Transverse colon (tissue), 4 donors: ENCODE measurements at regions not wholly inside any gene's neighbourhood (a gene's known extent, or its start where the extent isn't known, plus 50 kb on each side); places are given as distances from the start of the nearest gene placed in this dataset.

Experiments used
- DNase-seq: peaks from one replicate; pipeline ENCODE4 v3.0.0-alpha.2; 2019
- H3K27ac ChIP-seq, 4 donors: fragments of 200-600 bp; sonication (generic); 2 replicates each; pipeline ENCODE4 v1.5.1; 2016 to 2018; ENCODE audit warnings: inconsistent platforms in 4 of 4
- H3K27me3 ChIP-seq: fragments of 200-600 bp; sonication (generic); 2 replicates; pipeline ENCODE4 v1.5.1; 2017; ENCODE audit warnings: inconsistent platforms
- H3K36me3 ChIP-seq, 4 donors: fragments of 200-600 bp; sonication (generic); 2 replicates each; pipeline ENCODE4 v1.5.1; 2017 to 2019; ENCODE audit warnings: inconsistent platforms in 4 of 4
- H3K4me1 ChIP-seq, 4 donors: fragments of 200-600 bp; sonication (generic); 2 replicates each; pipeline ENCODE4 v1.5.1; 2017 to 2020; ENCODE audit warnings: inconsistent platforms in 4 of 4
- H3K4me3 ChIP-seq, 4 donors: fragments of 200-600 bp; sonication (generic); 1 replicate in 1 of 4; 2 replicates in 3 of 4; pipeline versions ENCODE4 v1.5.1 to v1.6.1; 2017 to 2019; ENCODE audit warnings: inconsistent platforms in 4 of 4
- H3K9me3 ChIP-seq, 2 donors: fragments of 200-600 bp; sonication (generic); 2 replicates each; pipeline ENCODE4 v1.5.1; 2017 to 2019; ENCODE audit warnings: inconsistent platforms in 2 of 2
- EP300 ChIP-seq: sonication (generic); formaldehyde crosslinking; IDR thresholded peaks from one replicate; pipeline ENCODE4 v1.6.1; 2017; ENCODE audit warnings: antibody characterized with exemption, low read depth
- POLR2A ChIP-seq: fragments of 450-650 bp; IDR thresholded peaks from one replicate; pipeline ENCODE4 v1.6.1; 2016; ENCODE audit warnings: antibody characterized with exemption, mild to moderate bottlenecking, moderate library complexity
- POLR2AphosphoS5 ChIP-seq, 3 donors: sonication (generic); formaldehyde crosslinking; IDR thresholded peaks; one replicate each; pipeline ENCODE4 v1.6.1; 2016; ENCODE audit warnings: antibody characterized with exemption in 3 of 3
- WGBS, 2 donors: methylation state at CpG; one replicate each; pipeline ENCODE4 v1.1.5; 2018; ENCODE audit warnings: low coverage in 1 of 2; 5-methylcytosine and 5-hydroxymethylcytosine counted together
- in situ Hi-C, 4 donors: fragments of 200-750 bp; cut with MboI; loops; one replicate each; pipeline versions ENCODE4 v1.15.0 to v1.15.1; 2017; ENCODE audit warnings: low sequenced_read_pairs in 3 of 4, low pct_ligation_motif_present in 1 of 4, low pct_unique_long_range_greater_than_20kb in 1 of 4
- intact Hi-C: fragments of 100-400 bp; cut with DNase I; formaldehyde crosslinking; loops from one replicate; pipeline ENCODE4 v1.15.1; 2023; ENCODE audit warnings: low total_unique reads
- TF ChIP-seq, protein P1 (sequence below), 5 experiments: fragments of 200-600 bp in 3 of 5; fragments of 450-650 bp in 2 of 5; sonication (generic) in 3 of 5; IDR thresholded peaks; 1 replicate in 2 of 5; 2 replicates in 3 of 5; pipeline ENCODE4 v1.5.1; 2016 to 2017; ENCODE audit warnings: antibody characterized with exemption in 5 of 5, inconsistent platforms in 3 of 5, mild to moderate bottlenecking in 2 of 5, moderate library complexity in 1 of 5

DNA sequence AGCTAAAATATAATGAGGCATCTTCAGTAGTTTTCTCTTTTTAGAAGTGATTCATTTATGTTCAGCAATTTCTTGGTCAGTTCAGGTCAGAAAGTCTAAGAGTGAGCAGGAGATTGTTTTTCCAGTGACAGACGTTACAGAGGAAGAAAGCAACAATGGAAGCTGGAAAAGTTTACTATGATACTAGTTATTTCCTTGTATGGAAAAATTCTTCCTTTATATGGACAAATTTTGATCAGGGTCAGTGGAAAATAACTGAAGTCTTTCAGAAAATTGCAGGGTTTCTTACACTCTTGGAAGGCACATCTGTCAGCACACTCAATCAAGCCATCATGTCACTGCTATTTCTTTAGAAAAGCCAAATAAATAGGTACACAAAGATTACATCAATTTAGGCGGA is 1120.7 kb downstream of the FAT4 start:
- Histone ChIP-seq H3K9me3 (no peaks in the 10 kb centered on the region), H3K4me1 (no peaks in the 10 kb centered on the region), H3K27me3 (no peaks in the 10 kb centered on the region), H3K27ac (no peak overlapping the region), H3K4me3 (no peak overlapping the region), H3K36me3 (no peaks in the 10 kb centered on the region)
- intact Hi-C loops (no loop called here), in situ Hi-C loops (no loop called here)
- DNase-seq: no peak
- TF ChIP-seq, protein P1, sequence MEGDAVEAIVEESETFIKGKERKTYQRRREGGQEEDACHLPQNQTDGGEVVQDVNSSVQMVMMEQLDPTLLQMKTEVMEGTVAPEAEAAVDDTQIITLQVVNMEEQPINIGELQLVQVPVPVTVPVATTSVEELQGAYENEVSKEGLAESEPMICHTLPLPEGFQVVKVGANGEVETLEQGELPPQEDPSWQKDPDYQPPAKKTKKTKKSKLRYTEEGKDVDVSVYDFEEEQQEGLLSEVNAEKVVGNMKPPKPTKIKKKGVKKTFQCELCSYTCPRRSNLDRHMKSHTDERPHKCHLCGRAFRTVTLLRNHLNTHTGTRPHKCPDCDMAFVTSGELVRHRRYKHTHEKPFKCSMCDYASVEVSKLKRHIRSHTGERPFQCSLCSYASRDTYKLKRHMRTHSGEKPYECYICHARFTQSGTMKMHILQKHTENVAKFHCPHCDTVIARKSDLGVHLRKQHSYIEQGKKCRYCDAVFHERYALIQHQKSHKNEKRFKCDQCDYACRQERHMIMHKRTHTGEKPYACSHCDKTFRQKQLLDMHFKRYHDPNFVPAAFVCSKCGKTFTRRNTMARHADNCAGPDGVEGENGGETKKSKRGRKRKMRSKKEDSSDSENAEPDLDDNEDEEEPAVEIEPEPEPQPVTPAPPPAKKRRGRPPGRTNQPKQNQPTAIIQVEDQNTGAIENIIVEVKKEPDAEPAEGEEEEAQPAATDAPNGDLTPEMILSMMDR (IDR thresholded peaks at IDR 0.05): no peak
- TF ChIP-seq POLR2A (no peak), EP300 (no peak), POLR2AphosphoS5 (IDR thresholded peaks at IDR 0.05) (no peak)
- WGBS, 2 donors: 64 to 67% methylated on average over 2 of the region's 2 CpGs

DNA sequence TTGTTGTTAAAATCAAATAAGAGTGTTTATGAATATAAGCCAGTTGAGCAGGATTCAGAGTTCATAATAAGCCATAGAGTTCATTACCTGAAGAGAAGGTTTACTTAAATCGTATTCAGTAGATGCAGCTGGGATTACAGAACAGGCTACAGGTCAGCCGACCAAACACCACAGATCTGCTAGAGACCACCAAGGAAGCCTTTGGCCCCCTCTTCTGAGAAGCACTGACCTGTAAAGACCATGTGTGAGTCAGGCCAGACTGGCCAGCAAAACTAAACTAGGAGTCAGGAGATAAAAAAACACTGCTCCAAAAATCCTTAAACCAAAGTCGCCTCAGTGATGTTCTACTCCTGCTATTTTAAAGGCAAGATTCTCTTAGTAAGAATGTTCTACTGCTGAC is 1125.5 kb downstream of the FAT4 start:
- Histone ChIP-seq H3K9me3 (no peaks in the 10 kb centered on the region), H3K4me3 (no peak overlapping the region), H3K27me3 (no peaks in the 10 kb centered on the region), H3K36me3 (no peaks in the 10 kb centered on the region), H3K4me1 (no peaks in the 10 kb centered on the region), H3K27ac (no peak overlapping the region)
- intact Hi-C loops (no loop called here), in situ Hi-C loops (no loop called here)
- no peak for TF ChIP-seq POLR2AphosphoS5 (IDR thresholded peaks at IDR 0.05)
- TF ChIP-seq, protein P1 (IDR thresholded peaks at IDR 0.05): no peak
- no peak for TF ChIP-seq EP300
- no peak for TF ChIP-seq POLR2A
- WGBS, 2 donors: 76 to 92% methylated on average over 2 to 3 of the region's 3 CpGs
- DNase-seq: no peak

DNA sequence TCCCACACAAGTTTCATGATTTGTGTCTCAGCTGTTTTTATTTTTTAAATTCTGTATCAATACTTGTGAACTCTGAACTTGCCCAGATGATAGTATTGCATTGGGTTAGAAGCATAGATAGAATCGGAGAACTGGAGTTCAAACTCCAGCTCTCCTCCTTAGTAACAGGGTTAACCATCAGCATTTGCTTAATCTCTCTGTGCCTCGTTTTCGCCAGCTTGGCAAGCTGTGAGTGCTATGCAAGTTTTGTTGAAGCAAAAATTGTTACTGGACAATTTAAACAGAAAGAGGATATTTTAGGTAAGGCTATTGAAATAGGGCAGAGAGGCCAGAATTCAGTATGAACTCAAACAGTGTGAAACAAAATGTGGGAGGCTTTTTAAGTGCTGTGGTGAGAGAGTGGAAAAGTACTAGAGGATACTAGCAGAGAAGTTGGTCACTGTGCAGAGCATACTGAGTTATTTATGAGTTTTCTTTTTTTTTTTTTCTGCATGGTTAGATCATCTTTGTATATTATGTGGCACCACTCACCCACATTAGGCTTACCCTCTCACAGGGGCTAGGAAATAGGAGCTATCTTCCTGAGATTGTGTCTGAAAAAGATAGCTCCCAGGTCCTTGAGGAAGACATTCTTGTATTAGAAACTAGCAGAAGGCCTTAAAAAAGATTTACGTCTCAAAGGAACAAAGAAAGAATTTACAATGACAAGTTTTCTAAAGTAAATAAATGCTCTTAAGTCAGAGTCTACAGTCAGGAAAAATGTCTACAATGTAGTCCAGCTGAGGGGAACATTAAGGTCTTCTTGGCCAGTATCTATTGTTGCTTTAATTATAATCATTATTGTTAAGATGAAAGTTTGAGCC is 1126.6 kb downstream of the FAT4 start:
- no peaks in the 10 kb centered on the region for H3K9me3 ChIP-seq
- intact Hi-C loops: no loop called here
- H3K4me3 ChIP-seq: no peak overlapping the region
- no peaks in the 10 kb centered on the region for H3K36me3 ChIP-seq
- no peak for DNase-seq
- no peaks in the 10 kb centered on the region for H3K4me1 ChIP-seq
- H3K27ac ChIP-seq: peak overlapping the region in 1 of 4 donors; percentile 41
- in situ Hi-C loops: no loop called here
- H3K27me3 ChIP-seq: no peaks in the 10 kb centered on the region
- no peak for TF ChIP-seq POLR2A
- TF ChIP-seq, protein P1 (IDR thresholded peaks at IDR 0.05): no peak
- no peak for TF ChIP-seq EP300
- no peak for TF ChIP-seq POLR2AphosphoS5 (IDR thresholded peaks at IDR 0.05)
- WGBS, 2 donors: 46 to 47% methylated on average over 4 of the region's 4 CpGs

DNA sequence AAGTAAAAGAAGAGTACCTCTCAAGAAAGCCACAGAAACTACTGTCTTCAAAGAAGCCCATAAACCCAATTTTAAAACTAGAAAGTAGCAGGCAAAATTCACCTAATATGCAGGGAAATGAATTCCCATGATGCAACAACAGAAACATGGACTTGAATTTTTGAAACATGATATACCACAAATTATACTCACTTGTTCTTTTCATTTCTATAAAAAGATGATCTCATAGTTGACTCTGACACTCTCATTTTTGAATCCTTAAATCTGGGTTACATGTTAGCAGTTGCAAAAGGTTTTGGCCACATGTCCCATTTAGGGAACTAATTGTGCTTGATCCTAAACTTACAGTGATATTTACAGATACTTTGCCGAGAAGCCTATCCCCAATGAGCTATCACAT is 1130.8 kb downstream of the FAT4 start:
- no peak overlapping the region for H3K27ac ChIP-seq
- intact Hi-C loops: no loop called here
- no peak overlapping the region for H3K4me3 ChIP-seq
- no peaks in the 10 kb centered on the region for H3K36me3 ChIP-seq
- no peak for DNase-seq
- no peaks in the 10 kb centered on the region for H3K27me3 ChIP-seq
- H3K9me3 ChIP-seq: no peaks in the 10 kb centered on the region
- in situ Hi-C loops: no loop called here
- 89% methylated on average over 1 of the region's 1 CpG; no CpG with 5 or more reads in 1 of the 2 donors for WGBS, 2 donors
- TF ChIP-seq POLR2A: no peak
- TF ChIP-seq POLR2AphosphoS5 (IDR thresholded peaks at IDR 0.05): no peak
- TF ChIP-seq, protein P1 (IDR thresholded peaks at IDR 0.05): no peak
- TF ChIP-seq EP300: no peak
- H3K4me1 ChIP-seq: no peaks in the 10 kb centered on the region
